ENCODE measurements at regions not wholly inside any gene's neighbourhood (a gene's known extent, or its start where the extent isn't known, plus 50 kb on each side); places are given as distances from the start of the nearest gene placed in this dataset.

DNA sequence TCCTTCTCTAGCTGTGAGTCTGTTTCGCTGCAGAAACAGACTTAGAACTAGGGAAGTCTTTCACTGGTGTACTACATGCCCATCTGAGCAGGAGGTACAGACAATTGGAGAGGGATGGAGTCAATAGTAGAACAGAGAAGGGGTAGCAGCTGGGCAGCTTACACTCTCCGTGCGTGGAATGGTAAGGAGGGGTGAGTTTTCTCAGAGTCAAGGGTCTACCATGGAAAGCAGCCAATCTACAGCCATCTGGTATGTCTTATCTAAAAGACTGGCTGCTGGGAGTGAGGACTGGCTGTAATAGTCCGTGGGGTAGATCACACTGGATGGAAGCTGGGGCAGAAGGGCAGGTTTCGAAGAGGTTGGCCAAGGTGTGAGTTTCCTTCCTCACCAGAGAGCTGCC, 137.3 kb upstream of the TENM4 start:
- no peak for DNase-seq (ENCODE audit: low spot score)

DNA sequence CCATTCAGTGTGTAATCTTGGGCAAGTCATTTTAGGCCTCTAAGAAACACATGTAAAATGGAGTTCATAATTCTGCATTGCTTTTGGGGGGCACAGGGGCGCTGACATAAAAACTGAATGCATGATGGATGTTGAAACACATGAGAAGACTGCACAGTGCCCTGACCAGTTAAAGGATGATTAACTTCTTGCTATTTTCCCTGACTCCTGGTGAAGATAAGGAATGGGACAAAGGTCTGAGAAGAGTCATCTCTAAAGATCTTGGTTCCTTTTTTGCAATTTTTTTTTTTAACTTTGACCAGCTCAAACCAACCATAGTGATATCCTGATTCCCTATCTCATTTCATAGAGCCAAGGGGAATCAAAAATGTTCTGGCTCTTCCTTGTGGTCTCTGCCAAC, 134.9 kb upstream of the TENM4 start:
- DNase-seq (ENCODE audit: low spot score): no peak

DNA sequence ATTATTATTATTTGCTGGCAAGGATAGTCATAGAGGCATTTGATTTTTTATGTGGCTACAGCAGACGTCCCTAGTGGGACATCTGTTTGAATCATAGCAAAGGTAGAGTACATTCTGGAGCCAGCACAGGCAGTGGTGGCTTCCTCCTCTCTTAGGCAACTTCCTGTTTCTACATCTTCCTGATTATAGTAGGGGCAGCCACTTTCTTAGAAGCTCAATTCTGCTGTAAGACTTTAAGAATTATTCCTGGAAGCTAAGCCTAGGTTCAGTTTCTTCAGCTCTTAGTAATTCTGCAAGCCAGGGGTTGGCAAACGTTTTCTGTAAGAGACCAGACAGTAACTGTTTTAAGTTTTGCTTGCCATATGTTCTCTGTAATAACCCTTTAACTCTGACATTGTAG, 129.3 kb upstream of the TENM4 start:
- no peak for DNase-seq (ENCODE audit: low spot score)

DNA sequence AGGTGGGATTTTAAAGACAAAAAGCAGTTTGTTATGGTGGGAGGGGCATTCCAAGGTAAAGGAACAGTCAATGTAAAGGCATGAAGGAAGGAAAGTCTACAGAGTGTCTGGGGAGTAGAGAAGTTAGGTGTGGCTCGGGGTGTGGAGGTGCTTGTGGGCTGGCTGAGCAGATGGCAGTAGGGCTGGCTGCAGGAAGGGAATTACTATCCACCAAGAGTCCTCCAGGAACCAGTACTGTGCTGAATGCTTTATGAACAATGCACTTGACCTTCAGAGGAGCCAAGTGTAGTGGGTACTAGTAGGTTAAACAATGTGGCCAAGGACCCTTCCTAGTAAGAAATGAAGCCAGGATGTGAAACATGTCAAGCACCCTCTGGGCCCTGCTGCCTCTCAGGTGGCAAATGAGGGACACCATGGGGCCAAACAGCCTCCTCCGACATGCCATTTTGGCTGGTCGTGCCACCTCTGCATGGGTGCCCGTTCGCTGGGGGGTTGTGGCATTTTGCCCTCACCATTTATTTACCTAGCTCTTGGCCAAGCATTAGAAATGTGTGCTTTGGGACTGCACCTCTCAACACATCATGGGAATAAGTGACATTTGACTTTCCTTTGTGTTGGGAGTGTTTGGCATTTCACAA, 123.6 kb upstream of the TENM4 start:
- no peak for DNase-seq (ENCODE audit: low spot score)

DNA sequence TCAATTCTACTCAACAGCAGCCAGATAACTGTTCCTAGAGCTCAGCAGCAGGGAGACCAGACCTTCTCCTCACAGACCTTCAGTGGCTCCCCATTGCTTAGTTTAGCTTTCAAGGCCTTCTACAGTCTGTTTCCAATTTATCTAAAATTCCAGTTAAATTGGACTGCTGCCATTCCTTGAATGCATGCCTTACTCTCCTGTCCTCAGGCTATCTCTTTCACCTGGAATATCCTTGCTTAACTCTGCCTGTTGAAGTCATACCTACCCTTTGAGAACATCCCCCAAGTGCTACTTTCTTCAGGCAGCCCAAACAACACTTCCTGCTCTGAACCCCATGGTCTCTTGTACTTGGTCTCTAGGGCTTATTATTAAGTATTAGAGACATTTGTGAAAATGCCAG, 120.7 kb upstream of the TENM4 start:
- no peak for DNase-seq (ENCODE audit: low spot score)

DNA sequence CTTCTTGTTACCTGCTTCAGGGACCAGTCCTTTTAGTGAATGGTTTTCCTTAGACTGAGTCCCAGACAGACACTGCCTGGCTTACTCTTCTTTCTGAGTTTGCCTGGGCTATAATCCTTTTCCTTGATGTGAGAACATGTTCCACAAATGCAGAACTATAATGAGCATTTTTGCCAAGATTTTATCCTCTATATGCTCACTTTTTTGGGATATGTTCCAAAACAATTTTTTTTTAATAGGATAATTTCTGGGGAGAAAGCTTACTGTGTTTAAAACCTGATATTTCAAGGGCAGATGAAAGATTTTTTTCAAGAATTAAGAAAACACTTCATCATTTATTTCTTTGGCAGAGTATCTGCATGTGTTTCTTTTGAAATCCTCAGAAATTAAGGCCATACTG, 110.0 kb upstream of the TENM4 start:
- no peak for DNase-seq (ENCODE audit: low spot score)

DNA sequence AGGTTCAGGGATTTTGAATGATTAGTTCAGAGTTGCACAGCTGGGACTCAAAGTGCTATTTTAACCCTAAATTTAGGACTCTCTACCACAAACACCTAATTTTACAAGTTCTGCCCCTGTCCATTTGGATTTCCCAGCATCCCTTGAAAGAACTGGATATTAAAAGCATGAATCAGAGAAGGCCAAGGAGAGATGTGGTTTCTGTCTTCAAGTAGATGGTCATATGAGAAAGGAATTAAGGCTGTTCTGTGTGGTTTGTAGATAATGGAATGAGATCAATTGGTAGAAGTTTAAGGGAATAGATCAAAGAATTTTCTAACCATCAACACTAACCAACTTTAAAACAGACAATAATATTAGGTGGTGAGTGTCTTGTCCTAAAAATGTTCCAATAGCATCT, 106.4 kb upstream of the TENM4 start:
- DNase-seq (ENCODE audit: low spot score): no peak

DNA sequence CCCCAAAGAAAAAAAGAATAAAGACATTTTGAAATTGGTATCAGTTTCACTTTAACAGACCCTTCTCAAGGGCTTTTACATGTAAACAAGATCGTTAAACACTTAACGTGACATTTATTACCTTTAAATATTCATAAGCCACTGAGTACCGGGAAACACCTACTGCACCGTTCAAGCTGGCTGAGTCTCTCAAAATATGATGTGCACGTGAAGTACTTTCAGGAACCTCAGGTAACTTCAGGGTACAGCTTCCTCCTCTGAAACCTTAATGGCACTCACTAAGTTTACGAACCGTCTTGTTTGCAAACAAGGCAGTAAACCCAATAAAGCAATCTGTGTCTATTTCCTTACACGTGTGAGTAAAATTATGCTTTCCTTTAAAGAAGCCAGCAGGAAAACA, 105.5 kb upstream of the TENM4 start:
- no peak for DNase-seq (ENCODE audit: low spot score)

DNA sequence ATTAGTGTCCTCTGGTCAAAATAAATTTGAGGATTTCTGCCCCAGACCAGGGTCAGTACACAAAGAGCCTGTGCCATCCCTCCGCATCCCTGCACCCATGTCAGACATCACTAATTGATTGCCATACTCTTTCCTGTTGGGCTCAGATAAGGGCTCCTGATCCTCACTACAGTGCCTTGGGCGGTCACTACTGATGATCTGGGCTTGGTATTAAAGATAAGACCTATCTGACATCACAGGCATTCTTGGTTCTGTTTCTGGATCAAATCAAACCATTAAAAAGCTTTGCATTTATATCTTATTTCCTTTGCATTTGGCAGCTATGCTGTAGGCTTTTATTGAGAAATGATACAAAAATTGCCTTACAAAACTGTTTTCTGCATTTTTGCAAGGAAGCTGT, 103.5 kb upstream of the TENM4 start:
- no peak for DNase-seq (ENCODE audit: low spot score)

DNA sequence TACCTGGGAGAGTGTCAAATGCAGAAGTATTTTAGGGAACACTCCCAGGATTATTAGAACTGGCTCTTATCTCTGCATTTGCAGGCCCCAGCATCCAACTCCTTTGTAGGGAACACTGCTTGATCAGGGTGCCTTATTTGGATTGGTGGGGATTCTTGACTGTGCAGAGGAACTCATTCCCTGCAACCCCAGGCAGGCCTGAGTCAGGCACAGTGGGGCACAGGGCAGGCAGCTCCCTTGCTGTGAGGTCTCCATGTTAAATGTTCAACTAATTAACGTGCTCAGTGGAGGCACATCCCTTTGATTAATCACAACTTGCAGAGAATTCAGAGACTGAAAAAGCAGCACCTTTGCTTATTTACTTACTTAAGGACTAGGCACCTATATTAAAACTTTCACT, 102.3 kb upstream of the TENM4 start:
- no peak for DNase-seq (ENCODE audit: low spot score)

DNA sequence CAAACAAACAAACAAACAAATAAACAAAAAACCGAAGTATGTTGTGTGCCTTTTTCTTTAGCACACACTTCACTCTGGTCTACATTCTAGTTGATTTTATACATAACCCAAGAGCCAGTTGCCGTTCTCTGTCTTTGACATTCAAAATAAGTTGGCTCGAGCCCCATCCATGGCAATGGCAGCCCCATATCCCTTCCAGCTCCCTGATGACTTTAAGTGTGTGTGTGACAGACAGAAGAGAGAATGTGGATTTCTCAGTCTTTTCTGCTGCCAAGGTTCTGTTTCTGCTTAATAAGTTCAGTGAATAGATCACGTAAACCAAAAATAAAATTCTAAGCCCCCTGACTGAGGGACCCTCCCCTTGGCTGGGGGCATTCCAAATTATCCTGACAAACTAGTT, 100.6 kb upstream of the TENM4 start:
- no peak for DNase-seq (ENCODE audit: low spot score)

DNA sequence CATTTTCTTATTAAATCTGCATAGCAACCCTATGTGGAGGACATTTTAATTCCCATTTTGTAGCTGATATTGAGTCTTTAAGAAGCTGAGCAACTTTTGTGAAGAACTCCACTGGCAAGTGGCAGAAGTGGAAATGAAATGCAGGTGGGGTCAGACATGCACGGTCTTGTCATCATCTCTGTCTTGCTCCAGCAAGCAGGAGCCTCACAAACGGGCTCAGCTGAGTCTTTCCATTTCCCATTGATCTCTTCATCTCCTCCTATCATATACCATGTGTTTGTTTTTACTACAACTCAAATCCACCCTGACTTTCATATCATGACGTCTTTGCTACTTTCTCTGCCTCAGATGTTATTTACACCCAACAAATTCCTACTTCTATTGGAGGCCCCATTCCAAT, 97.9 kb upstream of the TENM4 start:
- no peak for DNase-seq (ENCODE audit: low spot score)

DNA sequence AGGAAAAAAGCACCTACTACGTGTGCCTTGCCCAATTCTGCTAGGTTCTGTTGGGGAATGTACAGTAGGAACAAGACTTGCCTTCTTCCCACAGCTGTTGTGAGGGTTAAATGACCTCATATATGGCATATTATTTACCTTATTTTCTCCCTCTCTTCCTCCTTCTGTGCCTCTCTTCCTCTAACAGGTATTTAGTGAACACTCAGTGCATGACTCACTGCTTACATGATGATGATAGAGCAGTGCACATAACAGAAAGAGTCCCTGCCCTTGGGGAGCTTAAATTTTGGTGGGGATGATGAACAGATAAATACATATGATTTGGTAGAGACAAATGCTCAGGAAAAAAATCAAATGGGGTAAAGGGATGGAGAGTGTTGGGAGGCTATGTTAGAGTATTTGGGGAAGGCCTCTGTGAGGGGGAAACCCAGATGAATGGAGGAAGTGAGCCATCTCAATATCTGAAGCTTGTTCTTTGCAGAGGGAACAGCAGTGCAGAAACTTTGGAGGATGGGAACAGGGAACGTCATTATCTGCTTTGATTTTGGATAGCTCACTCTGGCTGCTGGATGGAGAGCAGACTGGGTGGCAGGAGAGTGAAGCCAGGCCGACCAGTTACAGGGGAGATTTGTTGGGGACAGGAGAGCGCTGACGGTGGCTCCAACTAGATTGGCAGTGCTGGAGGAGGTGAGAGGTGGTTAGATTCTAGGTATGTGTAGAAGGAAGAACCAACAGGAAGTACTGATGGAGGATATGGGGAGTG, 95.5 kb upstream of the TENM4 start:
- no peak for DNase-seq (ENCODE audit: low spot score)

DNA sequence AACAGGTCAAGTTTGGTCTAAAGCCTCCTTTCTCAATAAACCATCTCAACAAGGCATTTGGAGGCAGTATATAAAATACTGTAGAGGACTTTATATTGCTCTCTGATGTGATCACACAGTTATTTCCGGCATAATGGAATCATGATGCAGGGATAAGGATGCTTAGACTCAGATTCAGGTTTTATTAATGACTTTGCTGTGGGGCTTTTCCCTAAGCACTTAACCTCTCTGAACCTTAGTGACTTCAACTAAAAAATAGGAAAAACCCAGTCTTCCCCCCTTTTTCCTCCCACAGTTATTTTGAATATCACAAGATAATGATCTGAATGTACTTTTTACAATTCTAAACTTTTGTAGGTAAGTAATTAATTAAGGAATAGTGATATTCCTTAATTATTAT, 94.8 kb upstream of the TENM4 start:
- no peak for DNase-seq (ENCODE audit: low spot score)

DNA sequence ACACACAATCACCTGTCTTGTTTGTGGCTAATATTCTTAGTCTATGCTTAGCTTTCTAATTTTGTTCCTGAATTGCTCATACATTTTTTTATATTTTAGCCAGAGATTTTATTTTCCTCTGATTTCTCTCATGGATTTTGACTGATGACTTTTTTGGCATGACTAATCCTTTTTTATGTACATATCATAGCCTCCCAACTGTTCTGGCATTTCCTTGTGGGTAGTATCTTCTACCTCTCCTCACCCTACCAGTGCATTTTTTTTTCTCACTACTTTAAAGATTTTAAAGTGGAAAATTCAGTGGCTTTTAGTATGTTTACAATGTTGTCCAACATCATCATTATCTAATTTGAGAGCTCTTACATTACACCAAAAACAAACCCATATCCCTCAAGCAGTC, 84.4 kb upstream of the TENM4 start:
- no peak for DNase-seq (ENCODE audit: low spot score)

DNA sequence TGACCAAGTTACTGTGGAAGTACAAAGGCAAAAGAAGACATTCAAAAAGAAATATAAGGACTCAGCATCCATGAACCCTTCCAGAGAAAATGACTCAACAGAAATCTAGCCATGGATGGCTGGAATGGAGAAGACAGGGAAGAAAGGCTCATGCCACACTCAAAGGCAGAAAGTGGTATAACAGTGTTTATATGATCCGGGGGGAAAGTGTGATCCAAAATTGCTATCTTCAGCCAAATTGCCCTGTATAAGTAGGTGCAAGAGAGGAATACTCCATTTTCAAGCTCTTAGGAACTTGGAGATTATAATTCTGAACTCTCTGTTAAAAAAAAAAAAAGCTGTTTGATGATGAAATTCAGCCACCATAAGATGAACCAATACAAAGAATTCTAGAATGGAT, 81.8 kb upstream of the TENM4 start:
- DNase-seq (ENCODE audit: low spot score): no peak

DNA sequence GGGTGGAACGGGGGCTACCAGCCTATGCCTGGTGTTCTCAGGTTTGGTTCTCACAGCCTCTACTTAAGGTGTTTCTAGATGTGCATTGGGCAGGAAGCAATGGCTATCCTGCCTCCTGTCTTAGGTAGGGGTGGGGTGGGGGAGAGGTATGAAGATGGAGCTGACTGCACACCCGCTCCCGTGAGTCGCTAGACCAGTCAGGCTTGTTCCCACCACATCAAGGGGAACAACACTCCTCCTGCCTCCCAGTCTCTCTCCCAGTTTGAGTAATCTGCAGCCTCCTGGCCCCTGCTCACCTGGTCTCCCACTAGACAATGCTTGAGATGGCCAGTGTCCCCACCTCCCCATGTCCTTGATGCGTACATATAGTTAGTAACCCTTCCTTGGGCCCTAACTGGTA, 79.3 kb upstream of the TENM4 start:
- no peak for DNase-seq (ENCODE audit: low spot score)

DNA sequence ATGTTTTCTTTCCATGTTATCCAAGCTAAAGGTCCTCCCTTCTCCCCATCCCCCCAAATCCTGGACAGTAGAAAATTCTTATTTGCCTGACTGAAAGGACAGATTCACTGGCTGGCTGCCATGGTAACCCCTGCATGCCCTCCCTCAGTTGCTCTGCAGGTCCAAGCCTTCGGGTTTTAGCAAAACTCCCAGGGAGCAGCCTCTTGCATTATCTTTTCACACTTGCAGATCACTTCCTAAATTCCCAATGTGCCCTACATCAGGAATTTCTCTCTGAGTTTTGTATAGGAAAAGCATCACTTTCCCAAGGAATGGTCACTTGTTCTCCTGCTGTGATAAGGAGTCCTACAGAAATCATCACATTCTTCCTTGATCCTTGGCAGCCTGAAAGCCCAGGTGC, 75.0 kb upstream of the TENM4 start:
- no peak for DNase-seq (ENCODE audit: low spot score)

DNA sequence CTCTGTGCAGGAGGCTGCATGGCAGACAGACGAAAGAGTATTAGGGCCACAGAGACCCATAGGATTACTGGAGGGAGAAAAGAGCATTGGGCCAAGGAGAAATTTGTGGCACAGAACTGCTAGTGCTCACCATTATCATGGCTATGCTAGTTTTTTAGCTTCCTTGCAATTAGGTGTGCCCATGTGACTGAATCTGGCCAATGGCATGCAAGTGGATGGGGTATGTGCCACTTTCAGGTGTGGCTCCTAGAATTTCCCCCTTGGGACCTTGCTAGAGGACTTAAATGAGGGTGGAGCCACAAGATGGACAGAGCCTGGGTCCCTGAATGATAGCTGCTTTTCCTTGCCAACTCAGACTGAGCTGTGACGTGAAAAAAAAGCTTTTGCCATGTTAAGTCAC, 73.9 kb upstream of the TENM4 start:
- DNase-seq (ENCODE audit: low spot score): peak; percentile 29

DNA sequence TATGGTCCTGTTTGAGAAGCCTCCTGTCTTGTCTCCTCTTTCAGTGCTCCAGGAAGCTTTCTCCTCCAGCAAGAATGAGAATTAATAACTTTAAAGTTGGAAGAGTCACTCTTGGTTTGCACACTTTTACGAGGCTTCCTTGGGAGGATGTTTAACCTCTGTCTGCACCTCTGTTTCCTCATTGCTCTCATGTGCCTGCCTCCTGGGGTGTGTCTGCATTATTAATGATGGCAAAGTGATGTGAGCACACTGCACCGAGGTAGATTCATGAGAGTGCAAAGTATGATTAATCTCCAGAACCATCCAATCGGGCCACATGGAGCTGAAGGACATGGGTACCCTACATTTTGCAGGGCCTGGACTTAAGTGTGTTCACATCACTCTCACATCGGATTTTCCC, 73.5 kb upstream of the TENM4 start:
- DNase-seq (ENCODE audit: low spot score): no peak

DNA sequence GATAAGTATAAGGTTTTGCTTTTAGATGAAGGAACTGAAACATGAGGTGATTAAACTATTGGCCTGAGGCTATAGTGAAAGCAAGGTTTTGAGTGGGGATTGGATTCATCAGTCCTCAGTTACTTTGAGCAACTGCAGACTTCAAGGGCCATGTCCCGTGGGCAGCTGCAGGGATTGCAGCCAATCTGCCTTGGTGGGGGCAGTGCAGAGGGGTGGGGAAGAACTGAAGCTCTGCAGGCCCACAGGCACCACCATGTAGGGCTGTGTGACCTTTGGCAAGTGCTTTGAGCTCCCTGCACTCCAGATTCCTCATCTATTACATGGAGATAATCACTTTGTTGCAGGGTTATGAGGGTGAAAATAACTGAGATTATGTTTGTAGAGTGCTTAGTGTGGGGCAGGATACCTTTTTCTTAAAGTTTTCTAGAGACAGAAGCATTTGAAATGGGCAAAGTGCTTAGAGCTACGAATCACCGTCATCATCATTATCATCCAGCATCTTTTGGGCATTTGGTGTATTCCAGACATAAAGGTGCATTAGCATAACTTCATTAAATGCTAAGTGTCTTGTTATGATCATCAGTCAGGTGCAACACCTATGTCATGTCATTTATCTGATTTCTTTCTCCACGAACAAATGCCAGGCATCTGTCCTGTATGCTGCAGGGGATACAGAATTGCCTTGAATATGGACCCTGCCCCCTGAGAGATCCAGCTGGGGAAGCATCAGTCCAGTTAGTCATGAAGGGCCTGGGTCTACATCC, 72.1 kb upstream of the TENM4 start:
- no peak for DNase-seq (ENCODE audit: low spot score)

DNA sequence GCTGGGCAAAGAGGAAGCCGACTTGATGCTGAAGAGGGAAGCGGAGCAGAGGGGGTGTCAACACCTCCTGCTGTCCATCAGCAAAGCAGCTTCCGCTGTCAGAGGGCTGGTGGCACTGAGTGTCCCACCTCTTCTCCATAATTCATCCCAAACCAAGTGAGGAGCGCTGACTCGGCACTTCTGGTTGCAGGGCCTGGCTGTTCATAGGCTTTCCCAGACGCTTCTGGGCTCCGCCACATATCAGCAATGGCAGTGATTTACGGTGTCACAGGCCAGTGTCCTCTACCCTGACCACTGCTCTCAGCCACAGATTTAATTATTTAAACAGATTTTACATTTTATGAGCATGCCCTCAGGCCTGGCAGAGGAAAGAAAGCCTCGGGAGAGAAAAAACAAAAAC, 70.1 kb upstream of the TENM4 start:
- DNase-seq (ENCODE audit: low spot score): no peak

DNA sequence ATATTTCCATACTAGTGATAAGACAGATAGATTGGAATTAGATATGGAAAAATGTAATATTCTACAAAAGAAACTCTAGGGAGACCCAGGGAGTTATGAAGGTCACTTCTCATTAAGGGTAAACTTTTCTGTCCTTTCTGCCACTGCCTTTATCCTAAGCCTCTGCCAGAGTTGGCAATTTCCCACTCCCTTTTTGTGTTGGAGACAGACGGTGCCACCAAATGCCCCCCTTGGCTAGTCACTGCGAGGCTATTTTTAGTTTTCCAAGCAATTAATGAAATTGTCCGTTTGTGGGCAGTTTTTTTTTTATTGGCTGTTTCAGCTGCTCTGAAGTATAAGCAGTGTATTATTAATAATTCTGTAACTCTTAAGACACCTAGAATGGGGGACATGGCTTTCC, 67.6 kb upstream of the TENM4 start:
- DNase-seq (ENCODE audit: low spot score): no peak

DNA sequence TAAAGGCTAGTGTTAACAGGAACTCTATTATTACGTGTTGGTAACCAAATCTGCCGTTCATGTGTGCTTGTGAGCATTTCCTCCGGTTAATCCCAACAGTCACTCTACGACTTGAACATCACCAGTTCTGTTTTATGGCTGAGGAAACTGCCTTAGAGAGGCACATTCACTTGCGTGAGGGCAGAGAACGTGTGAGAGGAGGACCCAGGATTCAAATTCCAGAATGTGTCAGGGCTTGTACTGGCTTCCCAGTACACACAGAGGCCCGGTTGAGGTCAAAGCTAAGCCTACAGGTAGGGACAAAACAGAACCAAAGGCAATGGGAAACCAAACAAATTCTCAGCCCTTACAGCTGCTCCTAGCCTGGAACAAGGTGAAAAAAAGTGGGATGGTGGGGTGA, 66.9 kb upstream of the TENM4 start:
- no peak for DNase-seq (ENCODE audit: low spot score)

Data from germinal center (tissue), 1 donor.